GM12891 (cell line): ENCODE measurements at regions not wholly inside any gene's neighbourhood (a gene's known extent, or its start where the extent isn't known, plus 50 kb on each side); places are given as distances from the start of the nearest gene placed in this dataset.

Source experiments
- POLR2A ChIP-seq: IDR thresholded peaks from 2 replicates; pipeline ENCODE4 v1.6.1; 2011; ENCODE audit warnings: low read depth, low read length, control low read depth
- POLR2AphosphoS5 ChIP-seq: IDR thresholded peaks from 2 replicates; pipeline ENCODE4 v1.6.1; 2011; ENCODE audit warnings: low read depth, low read length, control low read depth
- POU2F2 ChIP-seq: IDR thresholded peaks from 2 replicates; pipeline ENCODE4 v1.6.1; 2011; ENCODE audit warnings: low read depth, mild to moderate bottlenecking, control low read depth, low read length, moderate library complexity
- SPI1 ChIP-seq: IDR thresholded peaks from 2 replicates; pipeline ENCODE4 v1.6.1; 2011; ENCODE audit warnings: low read depth, low read length, control low read depth
- TAF1 ChIP-seq: IDR thresholded peaks from 2 replicates; pipeline ENCODE4 v1.6.1; 2011; ENCODE audit warnings: low read depth, low read length, control low read depth

GRCh38 chr9:24035816-24036215, 209.8 kb upstream of the ELAVL2 start:
- no peak for TF ChIP-seq POLR2A
- no peak for TF ChIP-seq SPI1
- no peak for TF ChIP-seq TAF1
- TF ChIP-seq POLR2AphosphoS5: no peak
- no peak for TF ChIP-seq POU2F2
